ENCODE measurements at regions not wholly inside any gene's neighbourhood (a gene's known extent, or its start where the extent isn't known, plus 50 kb on each side); places are given as distances from the start of the nearest gene placed in this dataset.

DNA sequence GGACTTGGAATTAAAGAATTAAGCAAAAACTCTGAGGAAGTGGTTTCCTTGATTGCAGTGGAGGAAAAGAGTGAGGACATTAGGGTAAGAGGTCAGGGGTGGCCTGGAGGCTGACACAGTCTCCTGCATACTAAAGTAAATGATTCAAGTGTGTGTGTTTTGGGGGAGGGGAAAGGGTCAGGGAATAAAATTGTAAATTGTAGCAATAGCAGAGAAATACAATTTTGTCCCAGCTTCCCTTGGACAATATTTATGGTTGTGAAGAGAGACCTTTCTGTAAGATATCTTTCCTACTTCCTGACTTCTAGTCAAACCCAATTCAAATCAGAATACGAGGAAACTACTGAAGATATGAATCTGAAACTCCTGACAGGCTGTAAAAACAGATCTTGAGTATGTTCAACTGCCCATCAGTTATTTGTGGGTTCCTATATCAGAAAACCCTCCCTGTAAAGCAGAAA is 143.4 kb upstream of the HMGN3 start:
- H3K4me1 ChIP-seq = peaks cover 5% of the 10 kb centered on the region
- intact Hi-C loops (cut with DNase I) = no loop called here

DNA sequence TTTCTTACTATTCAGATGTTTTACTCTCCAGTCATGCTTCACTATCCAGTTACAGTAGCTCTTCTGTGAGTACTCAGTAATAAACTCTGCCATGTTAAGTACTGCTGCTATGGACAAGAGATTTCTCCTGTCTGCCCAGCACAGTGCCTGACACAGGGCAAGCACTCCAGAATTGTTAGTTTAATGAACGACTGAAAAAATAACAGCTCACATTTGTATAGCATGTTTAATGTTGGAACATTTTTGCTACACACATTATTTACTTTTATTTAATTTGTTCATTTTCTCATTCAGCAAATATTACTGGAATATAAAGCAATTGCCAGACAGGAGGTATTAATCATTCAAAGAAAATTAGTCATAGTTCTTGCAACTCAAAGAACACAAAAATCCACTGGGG is 142.6 kb upstream of the HMGN3 start:
- 38 to 50% methylated on average over 1 of the region's 1 CpG for WGBS, 2 donors
- no peak overlapping the region for H3K4me3 ChIP-seq
- H3K27me3 ChIP-seq = no peaks in the 10 kb centered on the region
- H3K27ac ChIP-seq = no peak overlapping the region
- no peaks in the 10 kb centered on the region for H3K36me3 ChIP-seq (replicated peaks in 1 of 2; ENCODE audit: insufficient read depth in 1 of 2, low read depth in 2 of 2)
- intact Hi-C loops (cut with DNase I) = no loop called here
- TF ChIP-seq, protein P1, sequence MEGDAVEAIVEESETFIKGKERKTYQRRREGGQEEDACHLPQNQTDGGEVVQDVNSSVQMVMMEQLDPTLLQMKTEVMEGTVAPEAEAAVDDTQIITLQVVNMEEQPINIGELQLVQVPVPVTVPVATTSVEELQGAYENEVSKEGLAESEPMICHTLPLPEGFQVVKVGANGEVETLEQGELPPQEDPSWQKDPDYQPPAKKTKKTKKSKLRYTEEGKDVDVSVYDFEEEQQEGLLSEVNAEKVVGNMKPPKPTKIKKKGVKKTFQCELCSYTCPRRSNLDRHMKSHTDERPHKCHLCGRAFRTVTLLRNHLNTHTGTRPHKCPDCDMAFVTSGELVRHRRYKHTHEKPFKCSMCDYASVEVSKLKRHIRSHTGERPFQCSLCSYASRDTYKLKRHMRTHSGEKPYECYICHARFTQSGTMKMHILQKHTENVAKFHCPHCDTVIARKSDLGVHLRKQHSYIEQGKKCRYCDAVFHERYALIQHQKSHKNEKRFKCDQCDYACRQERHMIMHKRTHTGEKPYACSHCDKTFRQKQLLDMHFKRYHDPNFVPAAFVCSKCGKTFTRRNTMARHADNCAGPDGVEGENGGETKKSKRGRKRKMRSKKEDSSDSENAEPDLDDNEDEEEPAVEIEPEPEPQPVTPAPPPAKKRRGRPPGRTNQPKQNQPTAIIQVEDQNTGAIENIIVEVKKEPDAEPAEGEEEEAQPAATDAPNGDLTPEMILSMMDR (IDR thresholded peaks at IDR 0.05) = no peak
- TF ChIP-seq POLR2A (IDR thresholded peaks at IDR 0.05) = no peak
- peaks cover 8% of the 10 kb centered on the region for H3K4me1 ChIP-seq
- DNase-seq (no peak), ATAC-seq (no peak)
- no peaks in the 10 kb centered on the region for H3K9me3 ChIP-seq

More for the DNA sequence above, 143.4 kb upstream of the HMGN3 start:
- Histone ChIP-seq H3K27me3 (no peaks in the 10 kb centered on the region), H3K4me3 (no peak overlapping the region), H3K9me3 (no peaks in the 10 kb centered on the region), H3K36me3 (replicated peaks in 1 of 2; ENCODE audit: insufficient read depth in 1 of 2, low read depth in 2 of 2) (no peaks in the 10 kb centered on the region), H3K27ac (no peak overlapping the region)
- no peak for DNase-seq
- no peak for TF ChIP-seq POLR2A (IDR thresholded peaks at IDR 0.05)
- TF ChIP-seq, protein P1 (IDR thresholded peaks at IDR 0.05) = no peak
- ATAC-seq = peak; percentile 24
- 24 to 30% methylated on average over 1 of the region's 1 CpG for WGBS, 2 donors

DNA sequence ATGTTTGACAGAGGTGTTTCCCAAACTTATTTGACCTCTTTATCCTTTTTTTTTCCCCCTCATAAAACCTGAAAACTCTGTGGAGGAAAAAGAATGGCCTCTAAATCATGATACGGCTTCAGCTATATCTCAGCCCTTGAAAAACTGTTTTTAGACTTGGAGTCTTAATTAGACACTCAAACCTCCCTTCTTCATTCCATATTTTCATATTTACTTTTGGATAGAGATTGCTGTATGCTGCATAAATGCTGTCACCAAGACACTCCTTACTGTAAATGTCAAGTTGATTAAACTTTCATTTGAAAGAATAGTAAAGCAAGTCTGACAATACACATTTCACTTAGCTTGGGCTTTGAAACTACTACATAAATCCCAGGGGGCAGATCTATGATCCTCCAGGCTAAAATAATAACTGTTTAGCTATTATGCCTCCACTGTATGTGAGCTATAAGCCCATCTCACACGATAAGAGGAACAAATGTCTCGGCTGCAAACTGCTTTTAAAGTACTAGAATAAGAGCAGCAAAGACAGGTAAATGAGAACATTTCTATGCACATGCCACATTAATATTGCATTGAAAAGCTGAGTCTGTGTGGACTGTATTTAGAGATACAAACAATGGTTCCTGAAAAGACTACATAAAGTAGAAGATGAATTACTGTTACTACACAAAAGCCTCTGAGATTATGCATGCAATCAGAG is 141.3 kb upstream of the HMGN3 start:
- intact Hi-C loops (cut with DNase I) = no loop called here
- DNase-seq (no peak), ATAC-seq (no peak)
- no peaks in the 10 kb centered on the region for H3K27me3 ChIP-seq
- H3K36me3 ChIP-seq (replicated peaks in 1 of 2; ENCODE audit: insufficient read depth in 1 of 2, low read depth in 2 of 2) = no peaks in the 10 kb centered on the region
- H3K9me3 ChIP-seq = no peaks in the 10 kb centered on the region
- 80% methylated on average over 3 of the region's 3 CpGs for WGBS, 2 donors
- TF ChIP-seq, protein P1 (IDR thresholded peaks at IDR 0.05) = no peak
- TF ChIP-seq POLR2A (IDR thresholded peaks at IDR 0.05) = no peak
- no peak overlapping the region for H3K27ac ChIP-seq
- H3K4me1 ChIP-seq = peaks cover 8% of the 10 kb centered on the region
- H3K4me3 ChIP-seq = no peak overlapping the region

DNA sequence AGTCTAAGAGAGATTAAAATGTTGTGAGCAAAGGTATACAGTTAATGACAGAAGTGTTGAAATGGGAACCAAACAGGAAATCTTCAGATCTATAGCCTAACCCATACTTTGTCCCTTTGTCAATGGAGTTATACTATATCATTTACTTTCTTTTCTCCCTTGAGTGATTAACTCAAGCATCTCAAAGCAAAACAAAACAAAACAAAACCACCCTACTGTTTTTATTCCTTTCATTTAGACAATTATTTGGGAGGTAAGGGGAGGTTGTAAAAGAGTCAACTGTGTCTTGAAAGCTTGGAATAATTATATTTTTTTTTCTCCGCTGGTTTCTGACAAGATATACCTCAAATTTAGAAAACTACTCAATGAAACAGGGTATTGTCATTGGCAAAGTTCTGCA is 139.8 kb upstream of the HMGN3 start:
- WGBS, 2 donors = 92 to 100% methylated on average over 1 of the region's 1 CpG
- DNase-seq (no peak), ATAC-seq (no peak)
- no peaks in the 10 kb centered on the region for H3K27me3 ChIP-seq
- no peak overlapping the region for H3K4me3 ChIP-seq
- H3K27ac ChIP-seq = no peak overlapping the region
- H3K9me3 ChIP-seq = peaks cover 0 to 9% (median 0%) of the 10 kb centered on the region in 3 donors
- peaks cover 8% of the 10 kb centered on the region for H3K4me1 ChIP-seq
- intact Hi-C loops (cut with DNase I) = no loop called here
- no peaks in the 10 kb centered on the region for H3K36me3 ChIP-seq (replicated peaks in 1 of 2; ENCODE audit: insufficient read depth in 1 of 2, low read depth in 2 of 2)
- no peak for TF ChIP-seq POLR2A (IDR thresholded peaks at IDR 0.05)

DNA sequence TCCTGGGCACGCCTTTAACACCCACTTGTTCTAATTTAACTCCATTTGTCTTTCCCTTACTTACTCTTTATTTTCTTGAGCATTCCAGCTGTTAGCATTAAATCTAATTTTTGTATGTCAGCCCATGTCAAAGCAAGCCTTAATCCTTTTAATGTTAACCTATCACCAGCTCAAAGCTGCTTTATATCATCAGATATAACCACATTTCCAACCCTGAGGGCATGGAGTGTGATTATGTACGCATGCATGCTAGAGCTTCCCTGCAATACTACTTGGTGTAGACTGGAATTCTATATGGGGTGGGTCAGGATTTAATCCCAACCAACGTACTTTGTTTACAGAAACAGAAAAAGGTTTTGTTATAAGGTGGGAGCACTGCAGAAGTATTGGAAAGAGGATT is 139.4 kb upstream of the HMGN3 start:
- intact Hi-C loops (cut with DNase I) = no loop called here
- Histone ChIP-seq H3K36me3 (replicated peaks in 1 of 2; ENCODE audit: insufficient read depth in 1 of 2, low read depth in 2 of 2) (no peaks in the 10 kb centered on the region), H3K27ac (no peak overlapping the region), H3K4me1 (peaks cover 8% of the 10 kb centered on the region), H3K27me3 (no peaks in the 10 kb centered on the region), H3K4me3 (no peak overlapping the region), H3K9me3 (peaks cover 0 to 9% (median 0%) of the 10 kb centered on the region in 3 donors)
- TF ChIP-seq POLR2A (IDR thresholded peaks at IDR 0.05) = no peak
- TF ChIP-seq, protein P1 (IDR thresholded peaks at IDR 0.05) = no peak
- 74 to 87% methylated on average over 3 of the region's 3 CpGs for WGBS, 2 donors
- ATAC-seq = no peak
- no peak for DNase-seq
